Panc1 (cell line): ENCODE measurements at regions not wholly inside any gene's neighbourhood (a gene's known extent, or its start where the extent isn't known, plus 50 kb on each side); places are given as distances from the start of the nearest gene placed in this dataset.
A peak's percentile ranks its signal among the peaks of the same experiment; 100 is the strongest.

Experiments used
- ATAC-seq: fragments of 200-7000 bp; cut with Tn5 transposase; 2 replicates; pipeline ENCODE4 v1.9.1; 2020; ENCODE audit warnings: mild to moderate bottlenecking, moderate library complexity
- BruUV-seq: library from RNA; stranded (reverse); fragments of 400-500 nt; replicated peaks from 2 replicates; lab custom pipeline; 2021; lab: Mats Ljungman, UMichigan
- CTCF ChIA-PET: fragments of 300-600 bp; sonication (Branson Sonifier 250); formaldehyde crosslinking; loops from one replicate; lab custom pipeline; 2022; ENCODE audit warnings: antibody characterized with exemption; lab: Charles Lee
- POLR2A ChIA-PET: fragments of 300-600 bp; sonication (Branson Sonifier 250); formaldehyde crosslinking; loops from one replicate; lab custom pipeline; 2022; ENCODE audit warnings: antibody characterized with exemption; lab: Charles Lee
- DNase-seq: peaks from one replicate; pipeline ENCODE4 v3.0.0-alpha.2; 2010; ENCODE audit warnings: low read depth, low spot score
- H3K27ac ChIP-seq: 2 replicates; pipeline ENCODE4 v1.5.1; 2011; ENCODE audit warnings: mild to moderate bottlenecking, low read length, inconsistent platforms
- H3K27me3 ChIP-seq: fragments of 200-500 bp; sonication (Bioruptor generic); 2 replicates; pipeline ENCODE4 v1.6.0; 2014; ENCODE audit warnings: low read length, inconsistent platforms; ENCODE audit not compliant: control insufficient read depth, insufficient read depth
- H3K36me3 ChIP-seq: fragments of 200-500 bp; sonication (Bioruptor generic); 2 replicates; pipeline ENCODE4 v1.5.1; 2014; ENCODE audit warnings: inconsistent platforms, mild to moderate bottlenecking, low read length, moderate library complexity; ENCODE audit not compliant: control insufficient read depth, insufficient read depth
- H3K4me1 ChIP-seq: 2 replicates; pipeline ENCODE4 v1.5.1; 2011; ENCODE audit warnings: inconsistent platforms, mild to moderate bottlenecking, low read length, moderate library complexity; ENCODE audit not compliant: control insufficient read depth, insufficient read depth
- H3K4me3 ChIP-seq, 2 experiments: 2 replicates each; pipeline ENCODE4 v1.5.1; 2011 to 2012; ENCODE audit warnings: low read depth in 2 of 2, low read length in 2 of 2, mild to moderate bottlenecking in 2 of 2, inconsistent platforms in 1 of 2, moderate library complexity in 1 of 2
- H3K9me3 ChIP-seq: fragments of 200-500 bp; sonication (Bioruptor generic); 2 replicates; pipeline ENCODE4 v1.5.1; 2014; ENCODE audit warnings: low read depth, mild to moderate bottlenecking, inconsistent platforms, low read length, moderate library complexity; ENCODE audit not compliant: control insufficient read depth, insufficient read depth
- POLR2AphosphoS5 ChIP-seq: IDR thresholded peaks from 2 replicates; pipeline ENCODE4 v1.6.1; 2012; ENCODE audit warnings: mild to moderate bottlenecking, low read depth, low read length, moderate library complexity
- SIN3A ChIP-seq: IDR thresholded peaks from 2 replicates; pipeline ENCODE4 v1.6.1; 2012; ENCODE audit warnings: low read depth, mild to moderate bottlenecking, low read length, moderate library complexity, borderline replicate concordance; ENCODE audit not compliant: insufficient read depth
- TCF7L2 ChIP-seq: IDR thresholded peaks from 2 replicates; pipeline ENCODE4 v1.6.1; 2011; ENCODE audit warnings: mild to moderate bottlenecking, low read depth, low read length, inconsistent platforms
- in situ Hi-C: cut with HindIII; loops from 2 replicates; pipeline ENCODE4 v1.10.0; 2016; ENCODE audit warnings: low sequenced_read_pairs, low pct_unique_long_range_greater_than_20kb
- intact Hi-C: fragments of 100-400 bp; cut with micrococcal nuclease; formaldehyde crosslinking; loops from one replicate; pipeline ENCODE4 v1.10.0; 2022; ENCODE audit not compliant: unreplicated experiment
- TF ChIP-seq, protein P1 (sequence below), 2 experiments: IDR thresholded peaks; 2 replicates each; pipeline ENCODE4 v1.6.1; 2011 to 2012; ENCODE audit warnings: low read depth in 2 of 2, control low read depth in 1 of 2, low read length in 1 of 2, mild to moderate bottlenecking in 1 of 2, moderate library complexity in 1 of 2; ENCODE audit not compliant: insufficient read depth in 1 of 2
- TF ChIP-seq, protein P2 (sequence below): fragments of 450-650 bp; IDR thresholded peaks from 2 replicates; pipeline ENCODE4 v1.5.1; 2017; ENCODE audit warnings: mild to moderate bottlenecking

DNA sequence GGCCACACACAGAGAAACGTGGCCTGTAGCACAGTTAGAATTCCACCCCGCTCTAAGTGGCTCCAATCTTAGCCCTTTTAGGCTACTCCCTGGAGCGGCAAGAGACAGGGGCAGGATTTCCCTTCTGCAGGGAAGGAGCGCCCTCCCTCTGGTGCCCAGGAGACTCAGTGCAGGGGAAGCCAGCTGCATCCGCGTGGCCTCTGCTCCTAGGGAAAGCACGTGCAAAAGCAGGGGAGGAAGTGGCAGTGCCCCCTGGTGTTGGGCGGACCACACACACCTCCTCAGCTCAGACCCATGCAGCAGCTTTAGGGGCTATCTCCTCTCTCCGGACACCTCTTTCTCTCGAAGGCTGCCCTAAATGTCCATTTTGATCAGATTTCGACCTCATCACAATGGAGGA lies 50.0 kb downstream of the SPRING1 start:
- DNase-seq (no peak), ATAC-seq (peak; percentile 85)
- ChIA-PET POLR2A (no interaction called here), CTCF (no interaction called here)
- no peaks in the 10 kb centered on the region for H3K27me3 ChIP-seq
- TF ChIP-seq TCF7L2 (no peak), POLR2AphosphoS5 (no peak)
- TF ChIP-seq, protein P1, sequence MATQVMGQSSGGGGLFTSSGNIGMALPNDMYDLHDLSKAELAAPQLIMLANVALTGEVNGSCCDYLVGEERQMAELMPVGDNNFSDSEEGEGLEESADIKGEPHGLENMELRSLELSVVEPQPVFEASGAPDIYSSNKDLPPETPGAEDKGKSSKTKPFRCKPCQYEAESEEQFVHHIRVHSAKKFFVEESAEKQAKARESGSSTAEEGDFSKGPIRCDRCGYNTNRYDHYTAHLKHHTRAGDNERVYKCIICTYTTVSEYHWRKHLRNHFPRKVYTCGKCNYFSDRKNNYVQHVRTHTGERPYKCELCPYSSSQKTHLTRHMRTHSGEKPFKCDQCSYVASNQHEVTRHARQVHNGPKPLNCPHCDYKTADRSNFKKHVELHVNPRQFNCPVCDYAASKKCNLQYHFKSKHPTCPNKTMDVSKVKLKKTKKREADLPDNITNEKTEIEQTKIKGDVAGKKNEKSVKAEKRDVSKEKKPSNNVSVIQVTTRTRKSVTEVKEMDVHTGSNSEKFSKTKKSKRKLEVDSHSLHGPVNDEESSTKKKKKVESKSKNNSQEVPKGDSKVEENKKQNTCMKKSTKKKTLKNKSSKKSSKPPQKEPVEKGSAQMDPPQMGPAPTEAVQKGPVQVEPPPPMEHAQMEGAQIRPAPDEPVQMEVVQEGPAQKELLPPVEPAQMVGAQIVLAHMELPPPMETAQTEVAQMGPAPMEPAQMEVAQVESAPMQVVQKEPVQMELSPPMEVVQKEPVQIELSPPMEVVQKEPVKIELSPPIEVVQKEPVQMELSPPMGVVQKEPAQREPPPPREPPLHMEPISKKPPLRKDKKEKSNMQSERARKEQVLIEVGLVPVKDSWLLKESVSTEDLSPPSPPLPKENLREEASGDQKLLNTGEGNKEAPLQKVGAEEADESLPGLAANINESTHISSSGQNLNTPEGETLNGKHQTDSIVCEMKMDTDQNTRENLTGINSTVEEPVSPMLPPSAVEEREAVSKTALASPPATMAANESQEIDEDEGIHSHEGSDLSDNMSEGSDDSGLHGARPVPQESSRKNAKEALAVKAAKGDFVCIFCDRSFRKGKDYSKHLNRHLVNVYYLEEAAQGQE (IDR thresholded peaks at IDR 0.05; ENCODE audit: insufficient read depth in 1 of 2, low read depth in 2 of 2, low read length in 1 of 2) = no peak
- TF ChIP-seq, protein P2, sequence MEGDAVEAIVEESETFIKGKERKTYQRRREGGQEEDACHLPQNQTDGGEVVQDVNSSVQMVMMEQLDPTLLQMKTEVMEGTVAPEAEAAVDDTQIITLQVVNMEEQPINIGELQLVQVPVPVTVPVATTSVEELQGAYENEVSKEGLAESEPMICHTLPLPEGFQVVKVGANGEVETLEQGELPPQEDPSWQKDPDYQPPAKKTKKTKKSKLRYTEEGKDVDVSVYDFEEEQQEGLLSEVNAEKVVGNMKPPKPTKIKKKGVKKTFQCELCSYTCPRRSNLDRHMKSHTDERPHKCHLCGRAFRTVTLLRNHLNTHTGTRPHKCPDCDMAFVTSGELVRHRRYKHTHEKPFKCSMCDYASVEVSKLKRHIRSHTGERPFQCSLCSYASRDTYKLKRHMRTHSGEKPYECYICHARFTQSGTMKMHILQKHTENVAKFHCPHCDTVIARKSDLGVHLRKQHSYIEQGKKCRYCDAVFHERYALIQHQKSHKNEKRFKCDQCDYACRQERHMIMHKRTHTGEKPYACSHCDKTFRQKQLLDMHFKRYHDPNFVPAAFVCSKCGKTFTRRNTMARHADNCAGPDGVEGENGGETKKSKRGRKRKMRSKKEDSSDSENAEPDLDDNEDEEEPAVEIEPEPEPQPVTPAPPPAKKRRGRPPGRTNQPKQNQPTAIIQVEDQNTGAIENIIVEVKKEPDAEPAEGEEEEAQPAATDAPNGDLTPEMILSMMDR = peak; percentile 76
- H3K4me3 ChIP-seq = no peak overlapping the region
- H3K36me3 ChIP-seq = no peaks in the 10 kb centered on the region
- no peak overlapping the region for H3K27ac ChIP-seq
- in situ Hi-C loops (no loop called here), intact Hi-C loops (loop anchor here (10.0 kb wide), 1 partner anchor 413 kb away; the partner anchor contains the start of gene MED13L)
- H3K4me1 ChIP-seq = peaks cover 11% of the 10 kb centered on the region
- H3K9me3 ChIP-seq = no peaks in the 10 kb centered on the region
- BruUV-seq = no TSS peak

- H3K9me3 ChIP-seq = no peaks in the 10 kb centered on the region
- TF ChIP-seq, protein P1 (IDR thresholded peaks at IDR 0.05; ENCODE audit: insufficient read depth in 1 of 2, low read depth in 2 of 2, low read length in 1 of 2) = no peak
- no peak for TF ChIP-seq SIN3A
- TF ChIP-seq POLR2AphosphoS5 = no peak
- TF ChIP-seq, protein P2 = no peak
- no peak for TF ChIP-seq TCF7L2
- CTCF ChIA-PET = no interaction called here
- DNase-seq (no peak), ATAC-seq (no peak)
- intact Hi-C loops (loop anchor here (10.0 kb wide), 1 partner anchor 410 kb away; the partner anchor contains the start of gene MED13L), in situ Hi-C loops (no loop called here)
- no peak overlapping the region for H3K4me3 ChIP-seq
- H3K36me3 ChIP-seq = no peaks in the 10 kb centered on the region
- H3K27me3 ChIP-seq = no peaks in the 10 kb centered on the region
- POLR2A ChIA-PET = no interaction called here
- no TSS peak for BruUV-seq
- 0 out of 2 replicates have a peak, but pooled peaks cover 2% of the 10 kb centered on the region for H3K4me1 ChIP-seq
- H3K27ac ChIP-seq = no peak overlapping the region
Observed at GRCh38 chr12:116684891-116685290, 53.0 kb downstream of the SPRING1 start.
